Astrocyte (in vitro differentiated cells and primary cell): ENCODE measurements at regions not wholly inside any gene's neighbourhood (a gene's known extent, or its start where the extent isn't known, plus 50 kb on each side); places are given as distances from the start of the nearest gene placed in this dataset.

ENCODE experiments used
- EZH2 ChIP-seq: IDR thresholded peaks from 2 replicates; pipeline ENCODE4 v1.6.1; 2012; ENCODE audit warnings: mild to moderate bottlenecking, low read length, inconsistent platforms; ENCODE audit not compliant: insufficient read depth
- TF ChIP-seq, protein P1 (sequence below): IDR thresholded peaks from 2 replicates; pipeline ENCODE4 v1.5.1; 2011; ENCODE audit warnings: low read depth, mild to moderate bottlenecking, inconsistent platforms, low read length, moderate library complexity; ENCODE audit not compliant: insufficient read depth

DNA sequence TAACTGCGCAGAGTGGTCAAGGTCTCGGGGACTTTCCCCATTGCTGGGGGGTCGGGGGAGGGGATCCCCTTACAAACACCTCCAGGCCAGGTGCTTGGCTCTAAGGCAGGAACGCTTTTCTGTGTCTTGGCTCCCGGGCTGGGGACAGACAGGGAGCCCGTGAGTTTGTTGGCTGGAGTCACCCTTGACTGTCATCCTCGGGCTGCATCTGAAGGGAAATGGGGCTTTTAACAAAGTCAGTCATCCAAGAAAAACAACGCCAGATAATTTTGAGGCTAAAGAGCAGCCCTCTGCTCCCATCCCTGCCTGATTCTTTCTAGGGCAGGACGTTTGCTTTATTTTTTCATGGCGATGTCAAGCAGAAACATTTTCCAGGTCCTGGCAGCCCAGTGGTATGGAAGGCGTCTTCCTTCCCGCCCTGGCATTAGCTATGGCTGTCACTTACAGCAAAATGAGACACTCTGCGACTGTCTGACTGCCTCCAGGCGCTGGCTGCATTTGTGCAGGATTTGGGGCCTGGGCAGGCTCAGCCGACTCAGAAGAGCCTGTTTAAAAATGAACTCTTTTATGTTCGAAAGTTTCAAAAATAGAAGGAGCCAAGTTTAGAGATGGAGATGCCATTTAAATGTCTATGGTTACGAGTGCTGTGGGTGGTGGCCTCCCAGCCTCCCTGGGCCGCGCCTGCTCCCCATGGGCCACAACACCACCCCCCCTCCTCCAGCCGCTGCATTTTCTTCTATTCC, 54.7 kb upstream of the TNS3 start:
- TF ChIP-seq, protein P1, sequence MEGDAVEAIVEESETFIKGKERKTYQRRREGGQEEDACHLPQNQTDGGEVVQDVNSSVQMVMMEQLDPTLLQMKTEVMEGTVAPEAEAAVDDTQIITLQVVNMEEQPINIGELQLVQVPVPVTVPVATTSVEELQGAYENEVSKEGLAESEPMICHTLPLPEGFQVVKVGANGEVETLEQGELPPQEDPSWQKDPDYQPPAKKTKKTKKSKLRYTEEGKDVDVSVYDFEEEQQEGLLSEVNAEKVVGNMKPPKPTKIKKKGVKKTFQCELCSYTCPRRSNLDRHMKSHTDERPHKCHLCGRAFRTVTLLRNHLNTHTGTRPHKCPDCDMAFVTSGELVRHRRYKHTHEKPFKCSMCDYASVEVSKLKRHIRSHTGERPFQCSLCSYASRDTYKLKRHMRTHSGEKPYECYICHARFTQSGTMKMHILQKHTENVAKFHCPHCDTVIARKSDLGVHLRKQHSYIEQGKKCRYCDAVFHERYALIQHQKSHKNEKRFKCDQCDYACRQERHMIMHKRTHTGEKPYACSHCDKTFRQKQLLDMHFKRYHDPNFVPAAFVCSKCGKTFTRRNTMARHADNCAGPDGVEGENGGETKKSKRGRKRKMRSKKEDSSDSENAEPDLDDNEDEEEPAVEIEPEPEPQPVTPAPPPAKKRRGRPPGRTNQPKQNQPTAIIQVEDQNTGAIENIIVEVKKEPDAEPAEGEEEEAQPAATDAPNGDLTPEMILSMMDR = no peak
- no peak for TF ChIP-seq EZH2
